HepG2 (cell line): ENCODE measurements at regions not wholly inside any gene's neighbourhood (a gene's known extent, or its start where the extent isn't known, plus 50 kb on each side); places are given as distances from the start of the nearest gene placed in this dataset.

Experiments
- ATAC-seq: fragments of 200-7000 bp; cut with Tn5 transposase; 3 replicates; pipeline ENCODE4 v1.9.1; 2020; ENCODE audit warnings: mild to moderate bottlenecking, moderate library complexity
- BruUV-seq: library from RNA; stranded (reverse); fragments of 400-500 nt; replicated peaks from 2 replicates; lab custom pipeline; 2021; lab: Mats Ljungman, UMichigan
- CTCF ChIA-PET: fragments of 300-600 bp; formaldehyde crosslinking; extraction: SDS; loops from one replicate; lab custom pipeline; 2021; ENCODE audit warnings: low total read pairs, inconsistent platforms, low intra/inter-chr PET ratio; lab: Yijun Ruan, JAX
- POLR2A ChIA-PET: fragments of 350-600 bp; sonication (Branson Sonifier 250); formaldehyde crosslinking; loops from one replicate; lab custom pipeline; 2020; ENCODE audit warnings: antibody characterized with exemption, inconsistent platforms; lab: Yijun Ruan, JAX
- DNase-seq: peaks from one replicate; pipeline ENCODE4 v3.0.0-alpha.2; 2015; ENCODE audit warnings: low spot score
- FAIRE-seq: peaks from 3 replicates; lab custom pipeline; 2011; peaks lifted over from hg19 to GRCh38; lab: Jason Lieb, UNC
- H2AFZ ChIP-seq: one replicate; pipeline ENCODE4 v1.6.1; 2011; ENCODE audit warnings: low read length, inconsistent platforms
- H3K27ac ChIP-seq: fragments of 300-600 bp; 3 replicates; pipeline ENCODE4 v1.8.0; 2011; ENCODE audit warnings: mixed run types, mild to moderate bottlenecking, mixed read lengths, low read length, inconsistent platforms; ENCODE audit not compliant: insufficient read depth; ENCODE audit errors: extremely low read length
- H3K27me3 ChIP-seq, 2 experiments: fragments of 200-600 bp in 1 of 2; 2 replicates in 1 of 2; 3 replicates in 1 of 2; pipeline versions ENCODE4 v1.6.0 to v1.8.0; 2011; ENCODE audit warnings: low read length in 2 of 2, mild to moderate bottlenecking in 2 of 2, moderate library complexity in 2 of 2, inconsistent platforms in 1 of 2; ENCODE audit not compliant: insufficient read depth in 2 of 2, control insufficient read depth in 1 of 2
- H3K36me3 ChIP-seq, 2 experiments: fragments of 200-600 bp in 1 of 2; replicated peaks in 1 of 2; 2 replicates in 1 of 2; 3 replicates in 1 of 2; pipeline versions ENCODE4 v1.5.1 to v1.8.0; 2011; ENCODE audit warnings: low read length in 2 of 2, inconsistent platforms in 1 of 2; ENCODE audit not compliant: insufficient read depth in 2 of 2, control insufficient read depth in 1 of 2
- H3K4me1 ChIP-seq: 2 replicates; pipeline ENCODE4 v1.5.1; 2012; ENCODE audit warnings: low read length, inconsistent platforms; ENCODE audit not compliant: insufficient read depth
- H3K4me2 ChIP-seq: 2 replicates; pipeline ENCODE4 v1.6.0; 2011; ENCODE audit warnings: low read depth, low read length, inconsistent platforms
- H3K4me3 ChIP-seq, 3 experiments: fragments of 200-600 bp in 1 of 3; sonication (generic), shearing (Covaris generic) in 1 of 3; replicated peaks in 1 of 3; 2 replicates each; pipeline ENCODE4 v1.5.1; 2011 to 2016; ENCODE audit warnings: low read length in 3 of 3, inconsistent platforms in 2 of 3, low read depth in 2 of 3, mild to moderate bottlenecking in 2 of 3, control low read depth in 1 of 3, mixed read lengths in 1 of 3; ENCODE audit not compliant: insufficient read depth in 1 of 3
- H3K79me2 ChIP-seq: one replicate; pipeline ENCODE4 v1.6.1; 2011; ENCODE audit warnings: low read length, inconsistent platforms; ENCODE audit not compliant: insufficient read depth
- H3K9ac ChIP-seq: 2 replicates; pipeline ENCODE4 v1.6.0; 2011; ENCODE audit warnings: mild to moderate bottlenecking, low read depth, low read length, inconsistent platforms; ENCODE audit not compliant: insufficient read depth
- H3K9me3 ChIP-seq: 2 replicates; pipeline ENCODE4 v1.5.1; 2012; ENCODE audit warnings: mild to moderate bottlenecking, low read length
- H4K20me1 ChIP-seq: 2 replicates; pipeline ENCODE4 v1.6.0; 2011; ENCODE audit warnings: inconsistent platforms, mild to moderate bottlenecking, low read length, moderate library complexity; ENCODE audit not compliant: insufficient read depth
- CEBPB ChIP-seq: IDR thresholded peaks from 2 replicates; pipeline ENCODE4 v1.6.1; 2011; ENCODE audit warnings: low read depth, low read length, improper control_type of control experiment, borderline replicate concordance
- GATAD2A ChIP-seq: IDR thresholded peaks from 2 replicates; pipeline ENCODE4 v1.6.1; 2016
- GLI4 ChIP-seq: sonication (generic); formaldehyde crosslinking; IDR thresholded peaks from 2 replicates; pipeline ENCODE4 v1.5.1; 2020; ENCODE audit warnings: missing genetic modification reagents, mild to moderate bottlenecking, moderate library complexity, borderline replicate concordance
- HNF4G ChIP-seq, 2 experiments: sonication (generic) in 1 of 2; formaldehyde crosslinking in 1 of 2; IDR thresholded peaks; 2 replicates each; pipeline versions ENCODE4 v1.4.0 to v1.6.1; 2011 to 2020; ENCODE audit warnings: borderline replicate concordance in 2 of 2, low read depth in 2 of 2, mild to moderate bottlenecking in 2 of 2, low read length in 1 of 2, missing genetic modification reagents in 1 of 2, moderate library complexity in 1 of 2
- HNRNPL ChIP-seq: fragments of 200-400 bp; formaldehyde crosslinking; IDR thresholded peaks from 2 replicates; pipeline ENCODE4 v1.6.1; 2017; ENCODE audit warnings: mild to moderate bottlenecking, low read depth, low read length
- MTF2 ChIP-seq: sonication (generic); formaldehyde crosslinking; IDR thresholded peaks from 2 replicates; pipeline ENCODE4 v1.5.0; 2020; ENCODE audit warnings: missing genetic modification reagents, borderline replicate concordance
- PRMT3 ChIP-seq: sonication (generic); formaldehyde crosslinking; IDR thresholded peaks from 2 replicates; pipeline ENCODE4 v1.8.1; 2022; ENCODE audit warnings: low read depth, mild to moderate bottlenecking, moderate library complexity, missing genetic modification reagents, borderline replicate concordance
- RFX3 ChIP-seq: IDR thresholded peaks from 2 replicates; pipeline ENCODE4 v1.6.1; 2016; ENCODE audit warnings: missing biosample characterization, missing genetic modification reagents
- WIZ ChIP-seq: sonication (generic); formaldehyde crosslinking; IDR thresholded peaks from 2 replicates; pipeline ENCODE4 v1.5.1; 2020; ENCODE audit warnings: mild to moderate bottlenecking, missing genetic modification reagents
- YEATS2 ChIP-seq: sonication (generic); formaldehyde crosslinking; IDR thresholded peaks from 2 replicates; pipeline ENCODE4 v1.4.0; 2020; ENCODE audit warnings: missing genetic modification reagents, borderline replicate concordance
- ZNF367 ChIP-seq: sonication (generic); formaldehyde crosslinking; IDR thresholded peaks from 2 replicates; pipeline ENCODE4 v1.4.0; 2020; ENCODE audit warnings: missing genetic modification reagents, borderline replicate concordance
- ZNF460 ChIP-seq: sonication (generic); formaldehyde crosslinking; IDR thresholded peaks from 2 replicates; pipeline ENCODE4 v1.5.1; 2020; ENCODE audit warnings: missing genetic modification reagents, mild to moderate bottlenecking, borderline replicate concordance
- ZNF501 ChIP-seq: sonication (generic); formaldehyde crosslinking; IDR thresholded peaks from 2 replicates; pipeline ENCODE4 v1.5.1; 2020; ENCODE audit warnings: mild to moderate bottlenecking, moderate library complexity, missing genetic modification reagents
- ZNF598 ChIP-seq: sonication (generic); formaldehyde crosslinking; IDR thresholded peaks from 2 replicates; pipeline ENCODE4 v1.5.1; 2020; ENCODE audit warnings: mild to moderate bottlenecking, missing genetic modification reagents, borderline replicate concordance
- ZNF605 ChIP-seq: sonication (generic); formaldehyde crosslinking; IDR thresholded peaks from 2 replicates; pipeline ENCODE4 v1.8.0; 2022; ENCODE audit warnings: mild to moderate bottlenecking, missing genetic modification reagents
- ZNF678 ChIP-seq: sonication (generic); formaldehyde crosslinking; IDR thresholded peaks from 2 replicates; pipeline ENCODE4 v1.4.0; 2020; ENCODE audit warnings: mild to moderate bottlenecking, missing genetic modification reagents
- ZNF775 ChIP-seq: sonication (generic); formaldehyde crosslinking; IDR thresholded peaks from 2 replicates; pipeline ENCODE4 v1.4.0; 2020; ENCODE audit warnings: missing genetic modification reagents, mild to moderate bottlenecking, moderate library complexity, borderline replicate concordance
- ZNF781 ChIP-seq: sonication (generic); formaldehyde crosslinking; IDR thresholded peaks from 2 replicates; pipeline ENCODE4 v1.5.1; 2020; ENCODE audit warnings: borderline replicate concordance, mild to moderate bottlenecking, missing genetic modification reagents; ENCODE audit errors: not compliant biosample characterization
- ZNF891 ChIP-seq: sonication (generic); formaldehyde crosslinking; IDR thresholded peaks from 2 replicates; pipeline ENCODE4 v1.5.0; 2020; ENCODE audit warnings: mild to moderate bottlenecking, missing genetic modification reagents
- WGBS: methylation state at CpG from one replicate; pipeline ENCODE4 v1.1.6; 2017; ENCODE audit warnings: low lambda C conversion rate; 5-methylcytosine and 5-hydroxymethylcytosine counted together
- in situ Hi-C: cut with HindIII; loops from 2 replicates; pipeline ENCODE4 v1.10.0; 2017; ENCODE audit warnings: low pct_unique_long_range_greater_than_20kb; ENCODE audit not compliant: extremely low pct_ligation_motif_present
- intact Hi-C: fragments of 100-400 bp; cut with micrococcal nuclease; formaldehyde crosslinking; loops from one replicate; pipeline ENCODE4 v1.10.0; 2022; ENCODE audit not compliant: unreplicated experiment
- TF ChIP-seq, protein P1 (sequence below): sonication (generic); formaldehyde crosslinking; IDR thresholded peaks from 2 replicates; pipeline ENCODE4 v1.8.0; 2022; ENCODE audit warnings: mild to moderate bottlenecking, missing genetic modification reagents, moderate library complexity
- TF ChIP-seq, protein P2 (sequence below): sonication (generic); formaldehyde crosslinking; IDR thresholded peaks from 2 replicates; pipeline ENCODE4 v1.5.1; 2020; ENCODE audit warnings: mild to moderate bottlenecking, missing genetic modification reagents, moderate library complexity

DNA sequence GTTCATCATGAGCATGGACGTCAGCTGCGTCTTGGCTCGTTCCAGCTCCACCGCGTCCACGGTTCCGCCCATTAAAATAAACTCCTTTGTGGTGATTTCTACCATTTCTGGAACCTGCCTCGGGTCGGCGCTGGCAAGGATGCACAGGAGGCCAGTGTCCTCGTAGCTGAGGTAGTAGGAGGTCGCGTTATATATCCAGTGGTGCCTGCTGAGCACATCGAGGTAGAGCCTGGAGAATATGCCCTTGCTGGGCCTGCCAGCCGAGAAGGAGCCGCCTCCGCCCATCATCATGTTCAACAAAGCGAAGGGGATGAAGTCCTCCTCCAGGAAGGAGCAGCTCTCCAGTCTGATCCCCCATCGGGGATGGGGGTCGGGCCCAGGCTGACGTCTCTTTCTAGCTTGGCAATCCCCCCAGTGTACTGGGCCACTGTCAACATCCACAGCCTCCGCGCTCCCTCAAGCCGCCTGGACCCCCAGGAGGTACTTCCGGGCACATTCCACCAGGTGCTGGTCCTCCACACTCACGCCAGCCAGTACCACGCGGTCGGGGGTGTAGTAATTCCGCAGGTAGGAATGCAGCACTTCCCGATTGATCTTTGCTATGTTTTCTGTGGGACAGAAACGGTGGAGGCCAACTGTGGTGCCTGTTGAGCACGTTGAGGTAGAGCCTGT is 120.9 kb upstream of the GRID2 start (continued):
- no peak for TF ChIP-seq ZNF367 (CRISPR knock-in tag)
- no peak for TF ChIP-seq ZNF598 (CRISPR knock-in tag)

DNA sequence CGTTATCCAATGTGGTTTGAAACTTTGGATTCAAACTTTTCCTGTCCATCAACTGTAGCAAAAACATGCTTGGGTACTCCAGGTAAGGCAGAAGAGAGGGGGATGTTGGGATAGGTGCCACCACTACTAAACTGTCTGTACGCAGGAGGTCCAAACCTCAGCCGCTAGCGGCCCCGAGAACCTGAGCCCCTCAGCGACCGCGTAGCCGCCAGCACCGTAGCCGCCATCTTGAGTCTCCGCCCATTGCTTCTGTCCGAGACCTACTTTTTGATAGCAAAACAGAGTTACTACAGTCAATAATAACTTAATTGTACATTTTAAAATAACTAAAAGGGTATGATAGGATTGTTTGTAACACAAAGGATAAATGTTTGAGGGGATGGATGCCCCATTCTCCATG is 119.9 kb upstream of the GRID2 start:
- Histone ChIP-seq H3K9me3 (peaks cover 14% of the 10 kb centered on the region; the same call in 1 of the 2 replicates), H3K27me3 (no peaks in the 10 kb centered on the region), H3K4me3 (no peak overlapping the region), H3K36me3 (no peaks in the 10 kb centered on the region), H3K4me1 (no peaks in the 10 kb centered on the region), H4K20me1 (no peaks in the 10 kb centered on the region), H2AFZ (no peak overlapping the region), H3K79me2 (no peaks in the 10 kb centered on the region), H3K9ac (no peak overlapping the region), H3K4me2 (no peak overlapping the region), H3K27ac (no peak overlapping the region)
- BruUV-seq = no TSS peak
- no peak for FAIRE-seq
- TF ChIP-seq, protein P1, sequence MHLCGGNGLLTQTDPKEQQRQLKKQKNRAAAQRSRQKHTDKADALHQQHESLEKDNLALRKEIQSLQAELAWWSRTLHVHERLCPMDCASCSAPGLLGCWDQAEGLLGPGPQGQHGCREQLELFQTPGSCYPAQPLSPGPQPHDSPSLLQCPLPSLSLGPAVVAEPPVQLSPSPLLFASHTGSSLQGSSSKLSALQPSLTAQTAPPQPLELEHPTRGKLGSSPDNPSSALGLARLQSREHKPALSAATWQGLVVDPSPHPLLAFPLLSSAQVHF (CRISPR knock-in tag) = no peak
- no peak for TF ChIP-seq YEATS2
- TF ChIP-seq ZNF891 (CRISPR knock-in tag) = no peak
- no peak for TF ChIP-seq WIZ
- no peak for TF ChIP-seq MTF2 (CRISPR knock-in tag)
- no peak for TF ChIP-seq RFX3
- no peak for TF ChIP-seq ZNF605 (CRISPR knock-in tag)
- TF ChIP-seq GATAD2A = no peak
- TF ChIP-seq ZNF460 (CRISPR knock-in tag) = no peak
- TF ChIP-seq HNF4G (IDR thresholded peaks at IDR 0.05; ENCODE audit: borderline replicate concordance, low read depth, low read length) = no peak
- TF ChIP-seq HNF4G (CRISPR knock-in tag; IDR thresholded peaks at IDR 0.05; ENCODE audit: borderline replicate concordance, low read depth) = no peak
- TF ChIP-seq ZNF775 = no peak
- no peak for TF ChIP-seq ZNF781
- TF ChIP-seq ZNF501 (CRISPR knock-in tag) = no peak
- TF ChIP-seq, protein P2, sequence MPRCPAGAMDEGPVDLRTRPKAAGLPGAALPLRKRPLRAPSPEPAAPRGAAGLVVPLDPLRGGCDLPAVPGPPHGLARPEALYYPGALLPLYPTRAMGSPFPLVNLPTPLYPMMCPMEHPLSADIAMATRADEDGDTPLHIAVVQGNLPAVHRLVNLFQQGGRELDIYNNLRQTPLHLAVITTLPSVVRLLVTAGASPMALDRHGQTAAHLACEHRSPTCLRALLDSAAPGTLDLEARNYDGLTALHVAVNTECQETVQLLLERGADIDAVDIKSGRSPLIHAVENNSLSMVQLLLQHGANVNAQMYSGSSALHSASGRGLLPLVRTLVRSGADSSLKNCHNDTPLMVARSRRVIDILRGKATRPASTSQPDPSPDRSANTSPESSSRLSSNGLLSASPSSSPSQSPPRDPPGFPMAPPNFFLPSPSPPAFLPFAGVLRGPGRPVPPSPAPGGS = no peak
- no peak for TF ChIP-seq GLI4
- TF ChIP-seq HNRNPL = no peak
- TF ChIP-seq CEBPB = no peak
- no peak for TF ChIP-seq ZNF678
- TF ChIP-seq PRMT3 (CRISPR knock-in tag) = no peak
- in situ Hi-C loops = no loop called here
- no peak for ATAC-seq
- ChIA-PET POLR2A (no interaction called here), CTCF (no interaction called here)
- 73% methylated on average over 13 of the region's 13 CpGs for WGBS
- intact Hi-C loops = loop anchor here (5.0 kb wide), 1 partner anchor 1052 kb away; no protein-coding TSS in a partner anchor
- no peak for DNase-seq
